ENCODE measurements at regions not wholly inside any gene's neighbourhood (a gene's known extent, or its start where the extent isn't known, plus 50 kb on each side); places are given as distances from the start of the nearest gene placed in this dataset.

DNA sequence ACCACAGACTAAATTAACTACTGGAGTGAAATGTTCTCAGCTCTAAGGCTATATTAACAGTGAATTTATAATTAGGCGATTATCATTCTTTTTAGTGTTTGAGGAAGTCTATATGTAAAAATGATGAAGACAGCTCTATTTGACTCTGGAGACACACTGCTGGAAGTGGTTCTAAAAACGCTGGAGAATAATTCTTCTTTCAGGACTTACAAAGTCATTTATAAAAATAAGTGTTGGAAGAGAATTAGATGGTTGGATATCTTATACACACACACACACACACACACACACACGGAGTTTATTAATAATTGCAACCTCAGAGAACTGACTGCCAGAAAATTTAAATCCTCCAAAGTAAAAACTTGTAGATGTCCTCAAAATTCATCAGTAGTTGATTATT lies 1171.3 kb downstream of the EFNB2 start:
- Mint-ChIP-seq H3K27ac (peak overlapping the region; percentile 24 to 65 (median 51)), H3K27me3 (ENCODE audit: low read depth) (no peaks in the 10 kb centered on the region), H3K4me1 (peaks cover 22% of the 10 kb centered on the region), H3K9me3 (no peaks in the 10 kb centered on the region), H3K4me3 (no peak overlapping the region), H3K36me3 (ENCODE audit: low read depth) (no peaks in the 10 kb centered on the region)
- TF ChIP-seq, protein P1, sequence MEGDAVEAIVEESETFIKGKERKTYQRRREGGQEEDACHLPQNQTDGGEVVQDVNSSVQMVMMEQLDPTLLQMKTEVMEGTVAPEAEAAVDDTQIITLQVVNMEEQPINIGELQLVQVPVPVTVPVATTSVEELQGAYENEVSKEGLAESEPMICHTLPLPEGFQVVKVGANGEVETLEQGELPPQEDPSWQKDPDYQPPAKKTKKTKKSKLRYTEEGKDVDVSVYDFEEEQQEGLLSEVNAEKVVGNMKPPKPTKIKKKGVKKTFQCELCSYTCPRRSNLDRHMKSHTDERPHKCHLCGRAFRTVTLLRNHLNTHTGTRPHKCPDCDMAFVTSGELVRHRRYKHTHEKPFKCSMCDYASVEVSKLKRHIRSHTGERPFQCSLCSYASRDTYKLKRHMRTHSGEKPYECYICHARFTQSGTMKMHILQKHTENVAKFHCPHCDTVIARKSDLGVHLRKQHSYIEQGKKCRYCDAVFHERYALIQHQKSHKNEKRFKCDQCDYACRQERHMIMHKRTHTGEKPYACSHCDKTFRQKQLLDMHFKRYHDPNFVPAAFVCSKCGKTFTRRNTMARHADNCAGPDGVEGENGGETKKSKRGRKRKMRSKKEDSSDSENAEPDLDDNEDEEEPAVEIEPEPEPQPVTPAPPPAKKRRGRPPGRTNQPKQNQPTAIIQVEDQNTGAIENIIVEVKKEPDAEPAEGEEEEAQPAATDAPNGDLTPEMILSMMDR (IDR thresholded peaks at IDR 0.05; ENCODE audit: unreplicated experiment in 3 of 3), result no peak

DNA sequence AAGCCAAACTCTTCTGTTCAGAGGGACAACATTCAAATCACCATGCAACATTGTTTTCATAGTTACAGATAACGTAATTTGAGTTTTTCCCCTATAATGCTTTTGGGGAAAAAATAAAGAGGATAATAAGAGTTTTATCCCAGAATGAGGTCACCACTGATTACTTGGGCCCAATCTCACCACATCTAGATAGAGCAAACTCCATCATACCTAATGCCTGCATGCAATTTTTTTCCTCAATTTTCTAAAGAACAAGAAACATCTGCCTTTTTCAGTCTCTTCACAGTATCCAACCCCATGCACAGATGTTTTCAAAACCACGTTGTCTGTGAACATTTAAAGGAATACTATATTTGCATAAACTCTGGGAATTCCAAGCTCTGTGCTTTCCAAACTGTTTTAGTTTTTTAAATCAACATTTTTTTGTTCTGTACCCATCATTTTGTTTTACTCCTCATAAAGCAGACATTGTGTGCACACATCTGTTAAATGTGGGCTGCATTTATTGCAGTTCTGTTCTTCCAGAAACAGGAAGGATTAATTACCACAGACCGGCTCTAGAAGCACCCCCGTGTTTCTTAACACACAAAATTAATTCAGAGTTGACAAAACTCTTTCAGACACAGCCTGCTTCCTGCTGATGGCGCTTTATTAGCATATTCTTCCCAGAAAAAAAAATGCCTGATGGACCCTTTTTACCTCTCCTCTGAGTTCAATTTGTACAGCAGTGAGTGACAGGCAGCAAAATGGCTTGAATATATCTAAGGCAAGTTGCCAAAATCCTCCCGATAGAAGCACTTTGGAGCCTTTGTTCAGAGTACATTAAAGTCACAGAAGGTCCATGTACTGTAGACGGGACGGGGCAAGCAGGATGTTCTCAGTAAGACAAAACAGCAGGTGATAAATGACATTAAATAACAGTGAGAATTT lies 1171.9 kb downstream of the EFNB2 start:
- peak overlapping the region; percentile 24 to 65 (median 51) for H3K27ac Mint-ChIP-seq
- H3K9me3 Mint-ChIP-seq, result peaks cover 2% of the 10 kb centered on the region
- no peaks in the 10 kb centered on the region for H3K27me3 Mint-ChIP-seq (ENCODE audit: low read depth)
- TF ChIP-seq, protein P1 (IDR thresholded peaks at IDR 0.05; ENCODE audit: unreplicated experiment in 3 of 3), result no peak
- no peaks in the 10 kb centered on the region for H3K36me3 Mint-ChIP-seq (ENCODE audit: low read depth)
- peaks cover 22% of the 10 kb centered on the region for H3K4me1 Mint-ChIP-seq
- peak overlapping the region in 1 of 3 experiments; percentile 43 for H3K4me3 Mint-ChIP-seq

DNA sequence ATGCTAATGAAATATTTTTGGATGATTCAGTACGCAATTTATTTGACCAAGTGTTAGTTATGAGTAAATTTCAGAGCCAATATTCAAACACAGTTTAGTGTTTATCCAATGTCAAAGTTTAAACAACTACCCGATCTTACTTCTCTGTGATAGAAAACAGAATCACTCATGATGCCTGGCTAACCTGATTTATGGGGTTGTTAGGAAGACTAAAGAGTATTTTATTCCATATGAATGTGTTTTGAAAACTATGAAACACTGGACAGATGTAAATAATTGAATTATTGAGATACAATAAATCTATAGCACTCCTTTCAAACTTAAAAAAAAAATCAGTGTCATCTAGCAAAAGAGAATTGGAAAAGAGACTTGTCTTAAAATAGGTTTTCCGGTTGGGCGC lies 1181.8 kb downstream of the EFNB2 start:
- Mint-ChIP-seq H3K27me3 (ENCODE audit: low read depth) (peaks cover 4% of the 10 kb centered on the region), H3K4me3 (no peak overlapping the region), H3K4me1 (peaks cover 18% of the 10 kb centered on the region), H3K9me3 (peaks cover 3% of the 10 kb centered on the region), H3K27ac (no peak overlapping the region), H3K36me3 (ENCODE audit: low read depth) (no peaks in the 10 kb centered on the region)
- TF ChIP-seq, protein P1 (IDR thresholded peaks at IDR 0.05; ENCODE audit: unreplicated experiment in 3 of 3), result no peak

DNA sequence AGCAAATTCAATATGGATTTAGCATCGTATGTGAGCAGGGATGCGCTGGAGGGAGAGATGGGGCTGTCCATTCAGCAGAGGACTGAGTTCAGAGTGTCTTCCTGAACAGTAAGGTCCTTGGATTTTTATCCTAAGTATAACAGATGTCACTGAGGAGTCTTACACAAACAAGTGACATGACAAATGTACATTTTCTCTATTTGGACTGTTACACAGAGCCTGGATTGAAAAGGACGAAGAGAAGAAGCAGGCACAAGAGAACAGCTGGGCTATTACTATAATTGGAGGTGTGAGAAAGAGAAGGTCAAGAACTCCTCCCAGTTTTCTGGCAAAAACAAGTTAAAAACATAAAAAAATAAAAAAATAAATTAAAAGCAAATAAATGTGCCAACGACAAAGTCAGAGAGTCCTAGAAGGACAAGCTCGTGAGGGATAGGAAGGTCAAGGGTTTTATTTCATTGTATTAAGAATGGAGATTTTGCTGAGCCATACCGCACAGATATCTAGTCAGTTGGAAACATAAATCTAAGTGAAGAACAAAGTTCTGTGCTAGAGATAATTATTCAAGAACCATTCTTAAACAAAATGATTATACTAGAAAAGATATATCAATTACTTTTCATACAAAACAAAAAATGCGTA lies 1186.3 kb downstream of the EFNB2 start:
- no peaks in the 10 kb centered on the region for H3K9me3 Mint-ChIP-seq
- H3K27ac Mint-ChIP-seq, result peak overlapping the region in 1 of 3 experiments; percentile 15
- peaks cover 18% of the 10 kb centered on the region for H3K4me1 Mint-ChIP-seq
- H3K4me3 Mint-ChIP-seq, result no peak overlapping the region
- H3K36me3 Mint-ChIP-seq (ENCODE audit: low read depth), result no peaks in the 10 kb centered on the region
- H3K27me3 Mint-ChIP-seq (ENCODE audit: low read depth), result peaks cover 4% of the 10 kb centered on the region
- TF ChIP-seq, protein P1 (IDR thresholded peaks at IDR 0.05; ENCODE audit: unreplicated experiment in 3 of 3), result no peak

DNA sequence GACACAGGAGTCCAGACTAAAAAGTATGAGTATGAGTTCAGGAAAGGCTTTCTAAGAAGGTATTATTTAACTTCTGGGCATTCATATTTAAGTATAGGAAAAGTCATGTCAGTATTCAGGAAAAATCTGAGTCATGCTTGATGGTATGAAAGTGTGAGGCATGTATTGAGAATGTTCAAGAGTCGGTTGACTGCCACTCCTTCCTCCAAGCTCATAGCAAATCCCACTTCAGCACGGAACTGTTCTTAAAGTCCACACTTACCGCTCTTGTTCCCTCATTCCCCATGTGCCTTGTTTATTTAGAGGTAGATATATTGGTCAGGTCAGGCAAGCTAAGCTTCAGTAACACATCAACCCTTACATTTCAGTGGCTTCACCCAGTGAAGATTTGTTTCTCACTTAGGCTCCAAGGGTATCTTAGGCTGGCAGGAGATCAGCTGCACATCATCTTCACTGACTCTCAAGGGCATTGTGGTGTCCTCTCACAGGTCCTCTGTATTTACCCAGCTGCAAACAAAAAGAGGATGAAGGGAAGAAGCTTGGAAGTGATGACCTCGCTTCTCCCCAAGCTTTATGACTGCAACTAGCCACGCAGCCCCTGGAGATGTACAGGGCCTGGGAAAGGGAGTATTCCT lies 1189.2 kb downstream of the EFNB2 start:
- TF ChIP-seq, protein P1 (IDR thresholded peaks at IDR 0.05; ENCODE audit: unreplicated experiment in 3 of 3), result no peak
- H3K36me3 Mint-ChIP-seq (ENCODE audit: low read depth), result no peaks in the 10 kb centered on the region
- H3K27me3 Mint-ChIP-seq (ENCODE audit: low read depth), result no peaks in the 10 kb centered on the region
- no peak overlapping the region for H3K27ac Mint-ChIP-seq
- no peaks in the 10 kb centered on the region for H3K9me3 Mint-ChIP-seq
- no peak overlapping the region for H3K4me3 Mint-ChIP-seq
- peaks cover 13% of the 10 kb centered on the region for H3K4me1 Mint-ChIP-seq
